ENCODE measurements at regions not wholly inside any gene's neighbourhood (a gene's known extent, or its start where the extent isn't known, plus 50 kb on each side); places are given as distances from the start of the nearest gene placed in this dataset.

GRCh38 chr2:226583715-226584114 is 215.9 kb downstream of the IRS1 start (continued):
- TF ChIP-seq ELK4 (IDR thresholded peaks at IDR 0.05; ENCODE audit: borderline replicate concordance, low read depth, low read length) (no peak), ZNF654 (tag by site-specific recombination; IDR thresholded peaks at IDR 0.05; ENCODE audit: low read depth) (no peak)

GRCh38 chr2:226581661-226582060 is 218.0 kb downstream of the IRS1 start:
- no peak overlapping the region for H3K4me3 ChIP-seq (ENCODE audit: low read depth, low read length)
- no peaks in the 10 kb centered on the region for H3K4me1 ChIP-seq (ENCODE audit: control insufficient read depth, insufficient read depth, low read length)
- no peak overlapping the region for H3K27ac ChIP-seq (ENCODE audit: extremely low read depth, low read depth, low read length)
- TF ChIP-seq SP2 (tag by site-specific recombination; IDR thresholded peaks at IDR 0.05) (no peak), ZNF843 (tag by site-specific recombination; IDR thresholded peaks at IDR 0.05) (no peak), ZBTB21 (tag by site-specific recombination; IDR thresholded peaks at IDR 0.05) (no peak), AEBP2 (tag by site-specific recombination; IDR thresholded peaks at IDR 0.05; ENCODE audit: borderline replicate concordance) (no peak), HOXD13 (CRISPR knock-in tag; IDR thresholded peaks at IDR 0.05; ENCODE audit: borderline replicate concordance) (no peak), SETDB1 (IDR thresholded peaks at IDR 0.05; ENCODE audit: insufficient read length, low read length) (no peak), ZNF561 (tag by site-specific recombination; IDR thresholded peaks at IDR 0.05; ENCODE audit: borderline replicate concordance) (no peak), REST (tag by site-specific recombination; IDR thresholded peaks at IDR 0.05) (no peak), ZNF10 (tag by site-specific recombination; IDR thresholded peaks at IDR 0.05) (no peak), ZNF548 (tag by site-specific recombination; IDR thresholded peaks at IDR 0.05) (no peak), ZIC2 (tag by site-specific recombination; IDR thresholded peaks at IDR 0.05) (no peak), ZNF16 (tag by site-specific recombination; IDR thresholded peaks at IDR 0.05; ENCODE audit: low read depth) (no peak), INSM2 (tag by site-specific recombination; IDR thresholded peaks at IDR 0.05) (no peak), ZNF266 (tag by site-specific recombination; IDR thresholded peaks at IDR 0.05; ENCODE audit: low read depth) (no peak), ZNF280D (tag by site-specific recombination; IDR thresholded peaks at IDR 0.05) (no peak), KLF9 (tag by site-specific recombination; IDR thresholded peaks at IDR 0.05; ENCODE audit: low read depth) (no peak), ZEB2 (tag by site-specific recombination; IDR thresholded peaks at IDR 0.05) (no peak), ZNF239 (tag by site-specific recombination; IDR thresholded peaks at IDR 0.05) (no peak), ZBTB44 (tag by site-specific recombination; IDR thresholded peaks at IDR 0.05) (no peak)
- CTCF ChIA-PET: interaction anchor here (1.0 kb wide), 1 partner anchor 18 kb away, joined by 4 read pairs; no protein-coding TSS in a partner anchor
- H3K9me3 ChIP-seq (ENCODE audit: control insufficient read depth, insufficient read depth, low read depth, low read length): no peaks in the 10 kb centered on the region
- no peaks in the 10 kb centered on the region for H3K36me3 ChIP-seq (ENCODE audit: control insufficient read depth in 2 of 2, insufficient read depth in 1 of 2, low read length in 2 of 2)
- POLR2A ChIA-PET: no interaction called here
